ENCODE measurements at regions not wholly inside any gene's neighbourhood (a gene's known extent, or its start where the extent isn't known, plus 50 kb on each side); places are given as distances from the start of the nearest gene placed in this dataset.

DNA sequence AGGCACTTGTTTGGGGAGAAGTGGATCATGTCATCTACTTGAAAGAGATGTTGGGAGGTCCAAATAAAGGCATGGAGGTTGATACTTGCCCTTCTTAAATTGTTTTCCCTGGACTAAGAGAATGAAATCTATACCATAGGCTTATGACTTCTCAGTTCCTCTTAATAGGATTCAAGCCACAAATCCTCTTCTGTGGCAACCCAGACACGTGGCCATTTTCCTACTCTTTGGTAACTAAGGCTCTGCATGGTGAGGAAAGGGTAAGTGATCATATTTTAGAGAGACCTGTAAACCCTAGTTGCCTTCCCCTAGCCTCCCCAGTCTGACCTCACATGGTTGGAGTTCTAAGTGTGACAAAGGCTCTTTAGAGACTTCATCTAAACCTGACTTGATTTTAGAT, 72.9 kb upstream of the CD44 start:
- TF ChIP-seq, protein P1, sequence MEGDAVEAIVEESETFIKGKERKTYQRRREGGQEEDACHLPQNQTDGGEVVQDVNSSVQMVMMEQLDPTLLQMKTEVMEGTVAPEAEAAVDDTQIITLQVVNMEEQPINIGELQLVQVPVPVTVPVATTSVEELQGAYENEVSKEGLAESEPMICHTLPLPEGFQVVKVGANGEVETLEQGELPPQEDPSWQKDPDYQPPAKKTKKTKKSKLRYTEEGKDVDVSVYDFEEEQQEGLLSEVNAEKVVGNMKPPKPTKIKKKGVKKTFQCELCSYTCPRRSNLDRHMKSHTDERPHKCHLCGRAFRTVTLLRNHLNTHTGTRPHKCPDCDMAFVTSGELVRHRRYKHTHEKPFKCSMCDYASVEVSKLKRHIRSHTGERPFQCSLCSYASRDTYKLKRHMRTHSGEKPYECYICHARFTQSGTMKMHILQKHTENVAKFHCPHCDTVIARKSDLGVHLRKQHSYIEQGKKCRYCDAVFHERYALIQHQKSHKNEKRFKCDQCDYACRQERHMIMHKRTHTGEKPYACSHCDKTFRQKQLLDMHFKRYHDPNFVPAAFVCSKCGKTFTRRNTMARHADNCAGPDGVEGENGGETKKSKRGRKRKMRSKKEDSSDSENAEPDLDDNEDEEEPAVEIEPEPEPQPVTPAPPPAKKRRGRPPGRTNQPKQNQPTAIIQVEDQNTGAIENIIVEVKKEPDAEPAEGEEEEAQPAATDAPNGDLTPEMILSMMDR (IDR thresholded peaks at IDR 0.05), result no peak
- TF ChIP-seq POLR2A (IDR thresholded peaks at IDR 0.05) (no peak), EP300 (IDR thresholded peaks at IDR 0.05; ENCODE audit: low read depth) (no peak), POLR2AphosphoS5 (IDR thresholded peaks at IDR 0.05) (no peak)
